SH-SY5Y (cell line): ENCODE measurements at regions not wholly inside any gene's neighbourhood (a gene's known extent, or its start where the extent isn't known, plus 50 kb on each side); places are given as distances from the start of the nearest gene placed in this dataset.

Experiments used
- GATA2 ChIP-seq: IDR thresholded peaks from 2 replicates; pipeline ENCODE4 v1.6.1; 2011; ENCODE audit warnings: mild to moderate bottlenecking, low read depth, low read length
- GATA3 ChIP-seq: IDR thresholded peaks from 2 replicates; pipeline ENCODE4 v1.6.1; 2011; ENCODE audit warnings: low read depth, mild to moderate bottlenecking, low read length, moderate library complexity

DNA sequence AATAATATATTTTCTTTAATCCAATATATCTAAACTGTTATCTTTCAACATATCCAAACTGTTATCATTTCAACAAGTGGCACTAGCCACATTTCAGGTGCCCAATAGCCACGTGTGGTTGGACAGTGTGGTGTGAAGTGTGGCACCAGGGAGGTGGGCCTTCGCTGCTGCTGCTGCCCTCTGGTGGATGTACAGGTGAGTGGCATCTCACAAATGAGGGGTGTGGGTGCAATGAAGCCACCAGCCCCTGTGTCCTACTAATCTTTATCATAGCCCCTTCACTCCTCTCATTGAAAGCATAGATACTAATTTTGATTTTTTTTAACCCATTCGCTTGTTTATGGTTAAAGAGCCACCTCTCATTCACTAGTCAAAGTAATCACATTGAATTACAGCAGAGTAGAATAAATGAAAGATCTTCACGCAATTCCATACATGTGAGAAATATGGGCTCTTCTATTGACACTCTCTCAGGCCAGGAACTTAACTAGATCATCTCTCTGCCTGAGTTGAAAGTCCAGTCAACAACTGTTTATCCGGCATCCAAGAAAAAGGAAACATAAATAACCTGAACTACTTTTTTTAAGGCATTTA lies 499.2 kb downstream of the OMA1 start:
- no peak for TF ChIP-seq GATA3

DNA sequence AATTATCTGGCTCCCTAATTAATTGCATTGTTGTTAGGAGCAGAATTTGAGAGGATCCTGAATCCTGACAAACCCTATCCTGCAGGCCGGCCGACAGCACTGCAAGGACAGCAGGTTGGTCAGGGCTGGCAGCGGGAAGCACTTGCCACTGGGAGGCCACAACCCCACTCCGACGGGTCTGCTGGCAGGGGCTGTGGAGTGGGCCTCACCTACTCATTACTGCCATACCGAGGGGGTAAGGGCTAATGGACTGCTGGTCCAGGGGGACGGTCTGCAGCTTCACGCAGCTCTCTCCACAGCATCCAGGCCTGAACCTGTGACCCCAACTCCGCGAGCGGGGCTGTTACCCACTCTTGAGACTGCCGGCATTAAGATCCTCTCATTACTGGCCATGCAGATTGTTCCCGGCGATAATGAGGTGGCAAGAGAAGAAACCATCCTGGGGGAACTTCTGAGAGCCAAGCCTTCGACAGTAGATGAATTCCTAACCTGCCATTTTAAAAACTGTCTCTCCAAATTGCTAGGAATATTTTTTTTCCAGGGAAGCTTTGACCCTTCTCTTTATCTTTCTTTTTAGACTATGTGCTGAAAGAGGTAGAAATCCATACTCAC lies 501.3 kb downstream of the OMA1 start:
- TF ChIP-seq GATA2 (no peak), GATA3 (no peak)

DNA sequence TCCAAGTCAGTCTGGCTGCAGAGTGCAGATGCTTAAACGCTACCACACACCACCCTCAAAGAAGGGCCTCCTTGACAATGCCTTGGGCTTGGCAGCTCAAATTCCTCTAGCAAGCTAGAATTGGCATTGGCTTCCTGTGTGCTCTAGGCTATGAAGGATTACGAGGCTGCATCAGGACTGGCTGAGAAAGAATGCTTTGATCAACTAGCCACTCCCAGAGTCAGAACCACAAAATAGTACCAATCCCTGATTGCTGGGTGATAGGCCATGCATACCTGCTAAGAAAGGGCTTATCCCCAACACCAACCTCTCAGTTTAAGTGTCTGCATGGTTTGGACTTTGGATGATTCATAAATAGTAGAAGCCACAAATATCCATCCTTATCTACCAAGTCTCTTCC lies 504.9 kb downstream of the OMA1 start:
- no peak for TF ChIP-seq GATA2
- TF ChIP-seq GATA3: no peak

DNA sequence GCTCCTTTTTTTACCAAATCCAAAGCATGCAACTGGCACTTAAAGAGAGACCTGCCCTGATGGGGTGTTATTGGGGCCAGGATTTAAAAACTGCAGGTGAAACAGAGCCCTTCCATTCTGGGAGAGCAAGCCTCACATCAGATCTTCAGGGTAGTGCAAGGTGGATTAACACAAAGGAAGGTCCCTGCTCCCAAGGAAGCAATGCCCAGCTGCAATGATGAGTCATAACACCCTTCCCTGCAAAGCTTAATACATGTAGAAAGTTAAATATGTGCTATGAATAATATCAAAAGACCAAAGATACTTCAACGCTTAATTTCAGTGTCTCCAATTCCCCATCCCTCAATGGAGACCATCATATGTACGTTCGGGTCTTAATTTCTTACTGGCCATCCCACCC lies 508.0 kb downstream of the OMA1 start:
- TF ChIP-seq GATA3 (no peak), GATA2 (no peak)

DNA sequence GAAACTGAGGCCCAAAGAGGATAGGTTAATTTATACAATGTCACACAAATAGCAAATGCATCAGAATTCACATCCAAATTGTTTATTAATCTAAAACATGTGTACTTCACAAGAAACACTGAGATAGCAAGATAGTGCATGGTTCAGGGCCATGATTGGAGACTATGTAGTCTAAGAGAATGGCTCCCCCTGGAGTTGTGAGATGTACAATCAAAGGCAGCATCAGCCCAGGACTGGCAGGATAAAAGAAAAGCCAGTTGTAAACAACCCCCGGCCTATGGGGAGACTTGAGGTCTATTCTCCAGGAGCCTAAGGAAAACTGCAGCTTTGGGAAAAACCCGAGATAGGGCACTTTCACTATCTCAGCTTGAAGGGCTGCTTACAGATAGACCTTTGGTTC lies 511.0 kb downstream of the OMA1 start:
- TF ChIP-seq GATA3: no peak
- TF ChIP-seq GATA2: no peak

DNA sequence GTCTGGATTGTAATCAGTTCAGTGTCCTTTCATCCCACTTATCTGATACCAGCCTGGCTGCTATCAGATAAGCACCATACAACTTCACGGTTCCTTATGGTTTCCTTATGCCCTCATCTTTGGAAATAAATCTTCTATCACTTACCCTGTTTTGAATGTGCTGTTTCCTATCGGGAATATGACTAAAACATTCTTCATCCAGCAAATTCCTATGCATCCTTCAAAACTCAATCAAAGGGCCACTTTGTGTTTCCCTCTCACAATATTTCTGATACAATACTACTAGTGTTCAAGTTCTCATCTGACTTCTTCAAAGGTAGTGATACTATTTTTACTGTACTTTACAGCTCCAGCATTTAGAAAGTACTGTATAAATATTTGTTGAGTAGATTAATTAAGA lies 513.2 kb downstream of the OMA1 start:
- no peak for TF ChIP-seq GATA2
- no peak for TF ChIP-seq GATA3

DNA sequence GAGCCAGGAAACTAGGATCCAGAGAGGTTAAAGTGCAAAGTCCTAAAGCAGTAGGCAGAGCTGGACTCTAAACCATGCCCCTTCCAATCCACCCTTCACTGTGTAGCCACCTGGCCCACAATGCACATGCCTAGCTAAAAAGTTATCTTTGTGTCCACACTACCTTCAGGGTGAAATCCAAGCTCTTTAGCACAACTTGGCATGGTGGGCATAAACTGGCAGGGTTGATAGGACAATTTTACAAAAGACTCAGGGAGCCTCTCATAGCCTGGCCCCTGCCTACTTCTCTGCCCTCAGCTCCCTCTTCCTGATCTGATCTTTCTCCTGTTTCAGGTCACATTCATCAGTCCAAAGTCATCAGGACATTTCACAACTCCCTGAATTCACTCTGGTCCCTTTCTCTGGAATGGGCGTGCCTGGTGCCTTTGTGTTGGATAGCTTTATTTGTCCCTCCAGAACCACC lies 513.9 kb downstream of the OMA1 start:
- TF ChIP-seq GATA2 (no peak), GATA3 (no peak)

DNA sequence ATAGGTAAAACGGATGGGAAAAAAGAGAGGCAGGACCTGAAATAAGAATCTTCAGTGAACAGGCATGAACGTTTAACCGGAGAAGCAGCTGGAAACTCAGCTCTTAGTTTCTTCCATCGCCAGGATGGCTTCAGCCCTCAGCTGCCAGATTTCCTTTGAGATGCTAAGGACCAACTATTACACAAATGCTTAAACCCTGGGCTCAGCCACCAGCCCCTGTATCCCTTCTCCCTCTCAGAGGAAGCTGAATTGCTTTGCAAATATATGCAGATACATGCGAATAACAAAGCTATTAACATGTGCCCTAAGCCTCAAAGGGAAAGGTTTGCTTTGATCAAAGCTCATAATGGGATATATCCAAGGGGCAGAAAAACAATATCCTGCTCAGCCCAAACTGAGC lies 515.1 kb downstream of the OMA1 start:
- TF ChIP-seq GATA2: no peak
- no peak for TF ChIP-seq GATA3

DNA sequence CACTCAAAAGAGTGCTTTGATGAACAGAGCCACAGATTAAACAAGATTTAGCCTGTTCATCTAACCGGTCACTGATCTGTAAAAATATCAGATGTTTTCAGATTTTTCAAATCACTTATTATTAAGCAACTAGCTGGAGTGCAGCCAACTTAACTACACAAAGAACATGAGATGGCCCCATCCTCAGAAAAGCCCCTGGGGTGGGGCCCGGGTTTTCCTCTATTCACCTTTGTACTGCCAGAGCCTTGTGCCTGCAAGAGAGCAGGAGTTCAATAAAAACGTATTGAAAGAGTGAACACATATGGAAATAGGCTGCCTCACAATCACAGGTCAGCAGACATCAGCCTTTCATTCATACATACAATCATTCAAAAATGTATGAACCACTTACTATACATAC lies 516.1 kb downstream of the OMA1 start:
- TF ChIP-seq GATA2: no peak
- TF ChIP-seq GATA3: no peak

DNA sequence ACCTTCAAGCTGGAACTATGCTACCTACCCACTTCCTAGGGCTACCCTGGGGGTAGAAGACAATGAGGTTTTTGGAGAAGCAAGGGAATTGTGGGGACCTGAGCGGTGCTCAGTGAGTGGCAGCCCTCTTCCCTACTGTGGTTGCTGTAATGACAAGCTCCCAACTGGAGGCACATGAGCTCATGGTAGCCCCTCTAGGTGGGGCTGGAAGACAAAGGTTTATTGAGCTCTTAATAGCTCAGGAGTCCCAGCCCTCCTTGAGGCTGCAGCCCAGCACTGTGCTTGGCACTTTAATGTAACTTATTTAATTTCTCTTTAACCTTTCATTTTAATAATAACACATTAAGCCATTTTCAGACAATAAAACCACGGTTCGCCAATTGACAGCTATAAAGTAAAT lies 528.9 kb downstream of the OMA1 start:
- TF ChIP-seq GATA2 (no peak), GATA3 (no peak)

DNA sequence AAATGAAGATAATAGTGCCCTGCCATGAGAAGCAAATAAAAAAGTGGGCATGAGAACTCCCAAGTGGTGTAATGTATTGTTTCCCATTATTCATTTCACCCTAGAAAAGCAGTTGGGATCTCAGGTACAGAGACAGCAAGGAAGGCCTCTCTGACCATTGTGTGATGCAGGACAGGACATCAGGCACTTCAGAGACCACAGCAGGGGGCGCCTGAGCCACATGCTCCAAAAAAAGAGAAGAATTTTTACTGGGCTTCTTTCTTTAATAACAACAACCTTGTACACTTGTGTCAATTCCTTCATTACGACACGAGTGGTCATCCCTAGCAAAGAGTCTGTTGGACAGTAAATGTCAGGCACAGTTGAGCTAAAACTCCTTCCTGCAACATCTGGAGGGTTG lies 533.3 kb downstream of the OMA1 start:
- TF ChIP-seq GATA3: no peak
- no peak for TF ChIP-seq GATA2

DNA sequence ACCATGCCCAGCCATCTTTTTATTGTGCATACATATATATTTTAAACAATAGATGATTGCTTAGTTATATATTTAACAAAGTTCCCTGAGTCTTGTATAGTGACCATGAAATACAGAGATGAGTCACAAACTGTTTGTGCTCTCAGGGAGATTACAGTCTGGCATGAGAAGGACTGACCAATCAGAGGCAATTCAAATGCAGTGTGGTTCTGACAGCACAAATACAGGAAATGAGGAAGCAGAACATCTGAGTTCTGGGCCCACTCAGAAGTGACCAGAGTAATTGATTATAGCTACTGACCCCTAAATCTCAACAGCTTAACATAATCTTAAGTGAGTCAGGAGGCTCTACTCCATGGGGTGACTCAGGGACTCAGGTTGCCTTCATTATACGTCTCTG lies 534.5 kb downstream of the OMA1 start:
- TF ChIP-seq GATA3: no peak
- no peak for TF ChIP-seq GATA2

DNA sequence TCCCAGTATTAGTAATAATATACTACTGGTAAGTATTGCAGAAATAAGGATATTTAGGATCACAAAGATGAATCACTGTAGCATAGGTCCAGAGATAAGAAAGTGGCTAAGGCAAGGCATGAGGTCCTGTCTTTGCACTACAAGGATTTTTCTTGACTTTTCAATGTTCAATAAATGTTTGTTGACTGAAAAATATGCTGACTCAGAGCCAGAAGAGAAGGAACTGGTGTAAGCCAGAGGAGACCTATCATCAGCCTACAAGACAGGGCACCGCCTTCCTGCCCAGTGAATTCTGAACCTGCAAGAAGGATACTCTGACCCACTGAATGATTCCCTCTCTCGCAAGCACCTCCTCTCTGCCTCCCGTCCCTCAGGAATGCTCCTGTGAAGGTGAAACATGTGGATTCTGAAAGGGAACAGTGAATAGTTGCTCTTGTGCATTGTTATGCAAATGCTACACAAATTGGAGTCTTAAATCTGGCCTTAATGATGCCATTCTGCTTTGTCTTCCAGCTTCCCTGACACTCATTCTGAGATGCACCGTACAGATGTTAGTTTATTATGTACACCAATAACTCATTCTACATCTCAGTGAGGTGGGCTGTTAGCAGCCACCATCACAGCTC lies 540.0 kb downstream of the OMA1 start:
- TF ChIP-seq GATA2: no peak
- TF ChIP-seq GATA3: no peak

DNA sequence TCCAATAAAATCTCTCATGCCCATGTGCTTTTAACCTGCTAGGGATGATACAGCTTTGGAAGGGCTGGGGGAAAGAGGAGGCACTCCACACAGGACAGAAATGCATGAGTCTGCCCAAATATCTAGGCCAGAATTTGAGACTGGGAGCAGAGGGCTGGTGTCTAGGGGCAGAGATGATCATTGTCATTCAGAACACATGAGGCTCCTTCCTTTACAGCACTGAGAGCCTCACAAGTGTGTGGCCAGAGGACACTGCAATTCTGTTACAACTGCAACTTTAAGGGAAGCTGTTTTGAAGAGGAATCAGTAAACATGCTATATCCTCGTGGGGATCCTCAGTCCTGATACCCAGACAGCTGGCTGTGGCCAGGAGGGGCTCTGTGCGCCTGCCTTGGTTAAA lies 541.3 kb downstream of the OMA1 start:
- TF ChIP-seq GATA3 (no peak), GATA2 (no peak)

DNA sequence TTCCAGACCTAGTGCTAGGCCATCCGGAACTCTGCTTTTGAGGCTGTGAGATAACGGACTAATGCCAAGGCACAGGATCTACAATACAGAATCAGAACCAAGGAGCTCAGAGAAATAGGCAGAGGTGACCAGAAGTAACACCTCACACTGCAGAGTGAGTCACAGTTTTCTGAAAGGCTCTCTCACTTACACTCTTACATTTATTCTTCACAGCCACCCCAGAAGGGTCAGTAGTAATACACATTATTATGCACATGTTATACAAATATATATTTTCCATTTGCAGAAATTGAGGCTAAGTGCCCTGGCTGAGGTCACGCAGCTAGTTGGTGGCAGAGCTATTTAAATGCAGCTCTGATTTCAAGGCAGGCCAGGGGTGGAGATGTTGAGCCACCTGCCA lies 542.5 kb downstream of the OMA1 start:
- TF ChIP-seq GATA3 (no peak), GATA2 (no peak)
